ENCODE measurements at regions not wholly inside any gene's neighbourhood (a gene's known extent, or its start where the extent isn't known, plus 50 kb on each side); places are given as distances from the start of the nearest gene placed in this dataset.
A peak's percentile ranks its signal among the peaks of the same experiment; 100 is the strongest.

- Histone ChIP-seq H3K4me1 (ENCODE audit: control insufficient read depth in 5 of 5, insufficient read depth in 5 of 5, low read length in 5 of 5) (no peaks in the 10 kb centered on the region), H3K27me3 (ENCODE audit: control insufficient read depth in 3 of 3, insufficient read depth in 3 of 3, low read length in 2 of 3) (no peaks in the 10 kb centered on the region), H3K4me3 (no peak overlapping the region), H3K9ac (ENCODE audit: insufficient read depth in 1 of 2, low read length in 2 of 2) (no peak overlapping the region), H3K27ac (ENCODE audit: low read depth in 1 of 2, low read length in 1 of 2) (no peak overlapping the region), H3K36me3 (ENCODE audit: control insufficient read depth in 4 of 4, insufficient read depth in 4 of 4, low read length in 4 of 4) (no peaks in the 10 kb centered on the region), H3K9me3 (ENCODE audit: control insufficient read depth in 4 of 4, insufficient read depth in 3 of 4, low read length in 3 of 4) (no peaks in the 10 kb centered on the region)
- ATAC-seq (ENCODE audit: insufficient read depth, low FRiP score): no peak
- WGBS, 2 donors: 88 to 89% methylated on average over 7 of the region's 7 CpGs
- no peak for DNase-seq
- TF ChIP-seq, protein P1, sequence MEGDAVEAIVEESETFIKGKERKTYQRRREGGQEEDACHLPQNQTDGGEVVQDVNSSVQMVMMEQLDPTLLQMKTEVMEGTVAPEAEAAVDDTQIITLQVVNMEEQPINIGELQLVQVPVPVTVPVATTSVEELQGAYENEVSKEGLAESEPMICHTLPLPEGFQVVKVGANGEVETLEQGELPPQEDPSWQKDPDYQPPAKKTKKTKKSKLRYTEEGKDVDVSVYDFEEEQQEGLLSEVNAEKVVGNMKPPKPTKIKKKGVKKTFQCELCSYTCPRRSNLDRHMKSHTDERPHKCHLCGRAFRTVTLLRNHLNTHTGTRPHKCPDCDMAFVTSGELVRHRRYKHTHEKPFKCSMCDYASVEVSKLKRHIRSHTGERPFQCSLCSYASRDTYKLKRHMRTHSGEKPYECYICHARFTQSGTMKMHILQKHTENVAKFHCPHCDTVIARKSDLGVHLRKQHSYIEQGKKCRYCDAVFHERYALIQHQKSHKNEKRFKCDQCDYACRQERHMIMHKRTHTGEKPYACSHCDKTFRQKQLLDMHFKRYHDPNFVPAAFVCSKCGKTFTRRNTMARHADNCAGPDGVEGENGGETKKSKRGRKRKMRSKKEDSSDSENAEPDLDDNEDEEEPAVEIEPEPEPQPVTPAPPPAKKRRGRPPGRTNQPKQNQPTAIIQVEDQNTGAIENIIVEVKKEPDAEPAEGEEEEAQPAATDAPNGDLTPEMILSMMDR (IDR thresholded peaks at IDR 0.05; ENCODE audit: control extremely low read depth, extremely low read depth): no peak
Measured at GRCh38 chr1:244339776-244340175, 111.9 kb downstream of the ADSS2 start.

- no peak overlapping the region for H3K4me3 ChIP-seq
- no peak for ATAC-seq (ENCODE audit: insufficient read depth, low FRiP score)
- no peak overlapping the region for H3K9ac ChIP-seq (ENCODE audit: insufficient read depth in 1 of 2, low read length in 2 of 2)
- no peak overlapping the region for H3K27ac ChIP-seq (ENCODE audit: low read depth in 1 of 2, low read length in 1 of 2)
- H3K4me1 ChIP-seq (ENCODE audit: control insufficient read depth in 5 of 5, insufficient read depth in 5 of 5, low read length in 5 of 5): no peaks in the 10 kb centered on the region
- TF ChIP-seq, protein P1 (IDR thresholded peaks at IDR 0.05; ENCODE audit: control extremely low read depth, extremely low read depth): no peak
- H3K27me3 ChIP-seq (ENCODE audit: control insufficient read depth in 3 of 3, insufficient read depth in 3 of 3, low read length in 2 of 3): no peaks in the 10 kb centered on the region
- DNase-seq: no peak
- H3K36me3 ChIP-seq (ENCODE audit: control insufficient read depth in 4 of 4, insufficient read depth in 4 of 4, low read length in 4 of 4): no peaks in the 10 kb centered on the region
- peaks cover 0 to 1% (median 0%) of the 10 kb centered on the region in 4 donors for H3K9me3 ChIP-seq (ENCODE audit: control insufficient read depth in 4 of 4, insufficient read depth in 3 of 4, low read length in 3 of 4)
- 88 to 89% methylated on average over 14 of the region's 14 CpGs for WGBS, 2 donors
Measured at GRCh38 chr1:244340396-244340795, 111.3 kb downstream of the ADSS2 start.

DNA sequence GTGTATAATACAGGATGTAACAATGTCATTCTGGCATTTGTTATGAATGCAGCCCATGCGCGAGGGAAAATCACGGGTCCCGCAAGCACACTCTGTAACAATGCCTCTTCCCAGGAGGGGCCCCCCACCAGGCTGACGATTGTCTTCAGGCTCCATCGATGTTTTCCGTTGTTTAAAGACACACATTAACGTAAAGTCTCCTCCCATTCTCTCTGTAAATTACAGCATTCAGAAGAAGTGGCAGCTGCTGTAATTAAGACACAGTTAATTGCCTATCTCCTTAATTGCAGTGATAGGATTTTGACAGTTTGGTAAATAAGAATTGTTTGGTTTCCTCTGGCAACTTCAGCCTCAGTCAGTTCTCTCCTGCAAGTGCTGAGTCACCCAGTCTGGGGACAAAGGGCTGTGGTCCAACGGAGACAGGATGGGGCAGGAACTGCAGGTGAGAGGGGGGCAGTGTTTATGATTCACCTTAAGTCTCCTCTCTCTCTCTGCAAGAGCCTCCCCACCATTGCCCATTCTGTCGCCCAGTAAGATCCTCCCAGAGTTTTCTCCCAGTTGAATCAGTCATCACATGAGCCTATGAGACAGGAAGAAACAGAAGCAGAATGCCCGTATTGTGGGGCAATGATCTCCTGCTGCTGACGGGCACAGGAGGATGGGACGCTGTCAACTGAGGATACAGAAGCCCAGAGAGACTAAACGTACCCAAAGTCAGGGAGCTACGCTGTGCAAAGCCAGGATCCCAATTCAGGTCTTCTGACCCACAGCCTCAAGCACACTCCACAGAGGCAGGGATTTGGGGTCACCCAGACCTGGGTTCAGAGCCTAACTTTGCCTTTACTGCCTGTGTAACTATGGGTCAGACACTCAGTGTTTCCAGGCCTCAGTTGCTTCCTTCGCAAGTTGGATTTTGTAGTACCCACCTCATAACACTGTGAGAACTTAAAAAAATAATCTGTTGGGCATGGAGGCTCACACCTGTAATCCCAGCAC, 110.0 kb downstream of the ADSS2 start:
- Histone ChIP-seq H3K27me3 (ENCODE audit: control insufficient read depth in 3 of 3, insufficient read depth in 3 of 3, low read length in 2 of 3) (no peaks in the 10 kb centered on the region), H3K27ac (ENCODE audit: low read depth in 1 of 2, low read length in 1 of 2) (no peak overlapping the region), H3K9me3 (ENCODE audit: control insufficient read depth in 4 of 4, insufficient read depth in 3 of 4, low read length in 3 of 4) (peaks cover 0 to 3% (median 0%) of the 10 kb centered on the region in 4 donors), H3K4me1 (ENCODE audit: control insufficient read depth in 5 of 5, insufficient read depth in 5 of 5, low read length in 5 of 5) (peaks cover 0 to 3% (median 0%) of the 10 kb centered on the region in 5 donors), H3K36me3 (ENCODE audit: control insufficient read depth in 4 of 4, insufficient read depth in 4 of 4, low read length in 4 of 4) (no peaks in the 10 kb centered on the region), H3K9ac (ENCODE audit: insufficient read depth in 1 of 2, low read length in 2 of 2) (no peak overlapping the region), H3K4me3 (no peak overlapping the region)
- TF ChIP-seq, protein P1 (IDR thresholded peaks at IDR 0.05; ENCODE audit: control extremely low read depth, extremely low read depth): no peak
- ATAC-seq (ENCODE audit: insufficient read depth, low FRiP score) (no peak), DNase-seq (peak in 2 of 3 donors; percentile 14 to 25)
- WGBS, 2 donors: 32 to 43% methylated on average over 16 of the region's 16 CpGs

All from lung (tissue), 11 donors.